GM12872 (cell line): ENCODE measurements at regions not wholly inside any gene's neighbourhood (a gene's known extent, or its start where the extent isn't known, plus 50 kb on each side); places are given as distances from the start of the nearest gene placed in this dataset.

Experiments used
- TF ChIP-seq, protein P1 (sequence below): IDR thresholded peaks from 3 replicates; pipeline ENCODE4 v1.5.1; 2011; ENCODE audit warnings: low read depth, mild to moderate bottlenecking, low read length, moderate library complexity; ENCODE audit not compliant: insufficient read depth

DNA sequence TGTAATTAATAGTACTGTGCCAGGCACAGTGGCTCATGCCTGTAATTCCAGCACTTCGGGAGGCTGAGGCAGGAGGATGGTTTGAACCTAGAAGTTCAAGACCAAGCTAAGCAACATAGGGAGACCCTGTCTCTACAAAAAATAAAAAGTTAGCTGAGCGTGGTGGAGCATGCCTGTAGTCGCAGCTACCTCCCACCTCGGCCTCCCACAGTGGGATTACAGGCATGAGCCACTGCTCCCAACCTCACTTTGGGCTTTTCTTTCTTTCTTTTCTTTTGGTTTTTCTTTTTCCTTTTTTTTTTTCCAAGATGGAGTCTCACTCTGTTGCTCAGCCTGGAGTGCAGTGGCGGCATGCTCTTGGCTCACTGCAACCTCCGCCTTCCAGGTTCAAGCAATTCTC lies 137.8 kb downstream of the MRM1 start:
- TF ChIP-seq, protein P1, sequence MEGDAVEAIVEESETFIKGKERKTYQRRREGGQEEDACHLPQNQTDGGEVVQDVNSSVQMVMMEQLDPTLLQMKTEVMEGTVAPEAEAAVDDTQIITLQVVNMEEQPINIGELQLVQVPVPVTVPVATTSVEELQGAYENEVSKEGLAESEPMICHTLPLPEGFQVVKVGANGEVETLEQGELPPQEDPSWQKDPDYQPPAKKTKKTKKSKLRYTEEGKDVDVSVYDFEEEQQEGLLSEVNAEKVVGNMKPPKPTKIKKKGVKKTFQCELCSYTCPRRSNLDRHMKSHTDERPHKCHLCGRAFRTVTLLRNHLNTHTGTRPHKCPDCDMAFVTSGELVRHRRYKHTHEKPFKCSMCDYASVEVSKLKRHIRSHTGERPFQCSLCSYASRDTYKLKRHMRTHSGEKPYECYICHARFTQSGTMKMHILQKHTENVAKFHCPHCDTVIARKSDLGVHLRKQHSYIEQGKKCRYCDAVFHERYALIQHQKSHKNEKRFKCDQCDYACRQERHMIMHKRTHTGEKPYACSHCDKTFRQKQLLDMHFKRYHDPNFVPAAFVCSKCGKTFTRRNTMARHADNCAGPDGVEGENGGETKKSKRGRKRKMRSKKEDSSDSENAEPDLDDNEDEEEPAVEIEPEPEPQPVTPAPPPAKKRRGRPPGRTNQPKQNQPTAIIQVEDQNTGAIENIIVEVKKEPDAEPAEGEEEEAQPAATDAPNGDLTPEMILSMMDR = no peak

DNA sequence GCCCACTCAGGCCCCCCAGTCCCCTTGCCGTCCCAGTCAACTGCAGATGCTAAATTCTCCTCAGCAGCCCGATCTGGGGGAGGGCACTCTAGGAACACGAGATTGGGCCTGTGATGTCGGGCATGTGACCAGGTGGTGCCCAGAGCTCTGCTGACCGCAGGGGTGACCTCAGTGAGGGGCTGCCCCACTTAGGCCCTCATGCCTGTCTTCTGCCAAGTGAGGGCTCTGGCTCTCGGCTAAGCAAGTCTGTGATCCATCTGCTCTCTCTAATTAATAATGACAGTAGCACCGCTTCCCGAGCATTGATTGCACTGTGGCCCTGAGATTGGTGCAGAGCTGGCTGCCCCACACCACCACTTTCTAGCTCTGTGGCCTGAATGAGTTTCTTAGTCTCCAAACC lies 138.8 kb downstream of the MRM1 start:
- TF ChIP-seq, protein P1 = no peak

DNA sequence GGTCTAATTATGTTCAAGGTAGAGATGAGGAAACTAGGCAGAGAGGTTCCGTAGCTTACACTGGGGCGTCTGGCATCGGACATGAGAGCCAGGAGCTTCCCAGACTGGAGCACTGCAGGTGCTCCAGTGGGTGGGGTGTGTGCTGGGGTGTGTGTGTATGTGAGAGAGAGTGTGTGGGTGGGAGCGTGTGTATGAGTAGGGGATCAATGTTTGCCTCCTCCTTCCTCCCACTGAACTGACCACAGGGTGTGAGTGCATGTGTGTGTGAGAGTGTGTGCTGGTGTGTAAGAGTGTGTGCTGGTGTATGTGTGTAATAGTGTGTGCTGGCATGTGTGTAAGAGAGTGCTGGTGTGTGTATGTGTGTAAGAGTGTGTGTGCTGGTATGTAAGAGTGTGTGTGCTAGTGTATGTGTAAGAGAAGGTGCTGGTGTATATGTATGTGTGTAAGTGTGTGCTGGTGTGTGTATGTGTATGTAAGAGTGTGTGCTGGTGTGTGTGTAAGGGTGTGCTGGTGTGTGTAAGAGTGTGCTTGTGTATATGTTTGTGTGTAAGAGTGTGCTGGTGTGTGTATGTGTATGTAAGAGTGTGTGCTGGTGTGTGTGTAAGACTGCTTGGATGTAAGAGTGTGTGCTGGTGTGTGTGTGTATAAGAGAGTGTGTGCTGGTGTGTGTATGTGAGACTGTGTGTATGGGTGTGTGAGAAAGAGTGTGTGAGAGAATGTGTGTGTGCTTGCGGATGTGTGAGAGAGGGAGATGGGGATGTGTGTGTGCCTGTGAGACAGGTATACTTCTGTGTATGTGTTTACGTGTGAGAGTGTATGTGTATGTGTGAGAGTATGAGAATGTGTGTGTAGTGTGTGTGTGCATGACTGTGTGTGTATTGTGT lies 139.9 kb downstream of the MRM1 start:
- TF ChIP-seq, protein P1 = no peak

DNA sequence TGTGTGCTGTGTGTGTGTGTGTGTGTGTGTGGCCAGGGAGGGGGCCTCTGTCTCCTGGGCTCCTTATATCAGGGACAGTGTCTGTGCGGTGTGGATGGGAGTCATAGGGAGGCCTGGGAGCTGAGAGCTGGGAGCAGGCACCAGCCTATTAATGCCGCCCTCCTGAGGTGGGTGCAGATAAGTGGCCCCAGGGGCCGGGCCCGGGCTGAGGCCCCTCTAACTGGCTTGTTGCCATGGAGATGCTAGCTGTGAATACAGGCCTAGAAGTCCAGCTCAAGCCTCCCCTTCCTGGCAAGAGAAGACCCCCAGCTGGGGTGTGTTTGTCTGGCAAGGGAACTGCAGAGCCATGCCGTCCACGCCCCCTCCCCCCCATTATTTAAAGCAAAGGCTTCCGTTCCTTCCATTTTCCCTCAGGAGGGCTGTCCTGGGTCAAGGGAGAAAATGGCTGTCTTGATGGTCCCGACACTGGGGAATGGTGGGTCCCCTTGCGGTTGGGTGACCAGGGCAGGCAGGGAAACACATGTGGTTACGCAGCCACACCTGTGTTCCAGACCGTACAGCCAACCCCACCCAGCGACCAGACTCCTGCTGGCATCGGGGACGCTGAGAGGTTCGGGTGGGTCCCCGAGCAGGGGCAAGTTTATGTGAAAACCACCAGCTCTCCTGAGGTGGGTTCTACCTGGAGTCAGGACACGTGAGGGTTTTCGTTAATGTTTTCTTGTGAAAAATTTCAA lies 141.1 kb downstream of the MRM1 start:
- TF ChIP-seq, protein P1 = no peak

DNA sequence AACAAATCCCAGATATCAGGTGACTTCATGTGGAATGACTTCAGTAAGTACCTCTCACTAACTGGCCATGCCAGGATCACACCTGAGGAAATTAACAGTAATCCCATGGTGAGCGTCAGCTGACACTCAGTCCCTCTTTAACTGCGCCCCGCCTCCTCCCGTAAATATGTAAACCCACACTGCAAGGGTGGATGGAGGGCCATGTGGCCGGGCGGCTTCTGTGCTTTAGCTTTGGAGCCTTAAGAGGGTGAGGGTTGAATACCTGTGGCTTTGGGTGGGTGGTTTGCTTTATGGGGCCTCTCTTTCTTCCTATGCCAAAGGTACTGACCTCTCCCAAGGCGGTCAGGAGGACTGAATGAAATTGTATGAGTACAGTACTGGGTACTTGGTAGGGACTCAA lies 141.7 kb downstream of the MRM1 start:
- TF ChIP-seq, protein P1 = no peak

DNA sequence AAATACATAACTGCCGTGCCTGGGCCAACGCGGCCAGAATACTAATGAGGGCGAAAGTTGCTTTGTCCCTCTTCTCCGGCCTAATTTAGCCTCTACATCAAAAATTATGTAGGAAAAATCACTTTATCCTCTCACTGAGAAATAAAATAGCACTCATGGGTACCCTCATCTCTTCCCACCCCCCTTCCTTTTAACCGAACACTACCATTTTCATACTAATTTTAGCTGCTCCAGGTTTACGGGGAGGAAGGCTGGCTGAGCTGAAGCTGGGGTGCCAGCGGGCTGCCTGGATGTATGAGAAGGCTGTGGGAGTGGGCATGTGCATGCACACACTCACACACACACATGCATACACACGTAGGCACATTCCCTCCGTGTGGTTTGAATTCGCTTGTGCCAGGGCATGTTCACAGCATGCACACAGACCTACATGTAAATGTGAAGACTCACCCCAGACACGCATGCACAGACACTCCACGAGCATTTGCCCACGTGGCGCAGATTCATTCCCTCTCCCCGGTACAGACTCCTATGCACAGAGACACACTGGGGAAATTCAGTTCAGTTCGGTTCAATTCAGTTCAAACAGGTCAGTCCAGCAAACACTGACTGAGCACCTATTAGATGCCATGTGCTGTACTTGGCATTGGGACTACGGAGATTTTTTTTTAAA lies 145.1 kb downstream of the MRM1 start:
- TF ChIP-seq, protein P1 = no peak

DNA sequence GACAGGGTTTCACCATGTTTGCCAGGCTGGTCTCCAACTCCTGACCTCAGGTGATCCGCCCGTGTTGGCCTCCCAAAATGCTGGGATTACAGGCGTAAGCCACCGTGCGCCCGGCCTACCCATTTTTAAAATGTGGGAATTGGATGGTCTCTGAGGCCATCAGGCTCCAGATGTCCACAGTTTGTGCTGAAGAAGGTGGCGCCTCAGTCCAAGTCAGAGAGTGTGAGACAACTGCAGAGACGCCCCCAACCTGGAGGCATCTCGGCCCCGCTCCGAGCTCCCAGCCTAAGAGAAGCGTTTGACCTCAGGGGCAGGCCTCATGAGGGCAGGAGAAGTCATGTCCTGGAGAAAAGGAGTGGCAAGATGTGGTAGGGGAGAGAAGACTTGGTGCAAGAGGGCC lies 146.5 kb downstream of the MRM1 start:
- TF ChIP-seq, protein P1 = no peak
